Colonic mucosa (tissue), 4 donors: ENCODE measurements at regions not wholly inside any gene's neighbourhood (a gene's known extent, or its start where the extent isn't known, plus 50 kb on each side); places are given as distances from the start of the nearest gene placed in this dataset.

ENCODE experiments used
- DNase-seq: peaks from one replicate; pipeline ENCODE4 v3.0.0-alpha.2; 2020
- H3K27ac ChIP-seq: fragments of 200-600 bp; one replicate; pipeline ENCODE4 v1.8.0; 2021
- H3K27me3 ChIP-seq: fragments of 200-600 bp; one replicate; pipeline ENCODE4 v1.8.0; 2021
- H3K36me3 ChIP-seq: fragments of 200-600 bp; one replicate; pipeline ENCODE4 v1.8.0; 2021
- H3K4me1 ChIP-seq: fragments of 200-600 bp; one replicate; pipeline ENCODE4 v1.8.0; 2021; ENCODE audit warnings: mild to moderate bottlenecking
- H3K4me3 ChIP-seq: fragments of 200-600 bp; one replicate; pipeline ENCODE4 v1.8.0; 2021
- H3K9ac ChIP-seq, 2 donors: one replicate each; pipeline ENCODE4 v1.7.0; 2013; ENCODE audit warnings: control low read depth in 2 of 2, low read depth in 2 of 2, low read length in 2 of 2
- H3K9me3 ChIP-seq: fragments of 200-600 bp; one replicate; pipeline ENCODE4 v1.8.0; 2021
- intact Hi-C: fragments of 100-400 bp; cut with DNase I; formaldehyde crosslinking; loops from one replicate; pipeline ENCODE4 v1.14.1; 2022
- TF ChIP-seq, protein P1 (sequence below): fragments of 200-600 bp; IDR thresholded peaks from one replicate; pipeline ENCODE4 v1.8.0; 2022; ENCODE audit warnings: antibody characterized with exemption, mild to moderate bottlenecking
- donor health status: healthy.
- donor health status: DM: no; HTN: no; CAD: no.
- donor health status: DM: no; HTN: no; CAD: no.

DNA sequence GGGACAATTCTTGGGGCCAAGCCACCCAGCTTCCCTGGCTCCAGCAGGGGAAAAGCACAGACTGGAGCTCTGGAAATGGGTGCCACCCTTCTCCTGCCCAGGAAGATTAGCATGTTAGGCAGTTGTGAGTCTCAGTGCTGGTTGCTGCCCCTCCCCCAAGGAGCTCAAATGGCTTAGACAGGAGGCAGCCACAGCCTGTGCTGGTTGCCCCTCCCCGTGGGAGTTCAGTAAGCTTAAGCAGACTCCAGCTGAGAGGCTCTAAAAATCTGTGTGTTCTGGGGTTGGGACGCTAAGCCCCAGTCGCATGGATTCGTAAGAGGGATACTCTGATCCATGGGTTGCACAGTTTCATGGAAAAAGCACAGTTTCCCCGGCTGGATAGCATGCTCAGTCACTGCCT is 92.7 kb upstream of the NDST3 start:
- intact Hi-C loops: no loop called here
- Histone ChIP-seq H3K4me1 (no peaks in the 10 kb centered on the region), H3K27ac (no peak overlapping the region), H3K36me3 (no peaks in the 10 kb centered on the region), H3K27me3 (no peaks in the 10 kb centered on the region), H3K9ac (no peak overlapping the region), H3K9me3 (no peaks in the 10 kb centered on the region), H3K4me3 (no peak overlapping the region)
- TF ChIP-seq, protein P1, sequence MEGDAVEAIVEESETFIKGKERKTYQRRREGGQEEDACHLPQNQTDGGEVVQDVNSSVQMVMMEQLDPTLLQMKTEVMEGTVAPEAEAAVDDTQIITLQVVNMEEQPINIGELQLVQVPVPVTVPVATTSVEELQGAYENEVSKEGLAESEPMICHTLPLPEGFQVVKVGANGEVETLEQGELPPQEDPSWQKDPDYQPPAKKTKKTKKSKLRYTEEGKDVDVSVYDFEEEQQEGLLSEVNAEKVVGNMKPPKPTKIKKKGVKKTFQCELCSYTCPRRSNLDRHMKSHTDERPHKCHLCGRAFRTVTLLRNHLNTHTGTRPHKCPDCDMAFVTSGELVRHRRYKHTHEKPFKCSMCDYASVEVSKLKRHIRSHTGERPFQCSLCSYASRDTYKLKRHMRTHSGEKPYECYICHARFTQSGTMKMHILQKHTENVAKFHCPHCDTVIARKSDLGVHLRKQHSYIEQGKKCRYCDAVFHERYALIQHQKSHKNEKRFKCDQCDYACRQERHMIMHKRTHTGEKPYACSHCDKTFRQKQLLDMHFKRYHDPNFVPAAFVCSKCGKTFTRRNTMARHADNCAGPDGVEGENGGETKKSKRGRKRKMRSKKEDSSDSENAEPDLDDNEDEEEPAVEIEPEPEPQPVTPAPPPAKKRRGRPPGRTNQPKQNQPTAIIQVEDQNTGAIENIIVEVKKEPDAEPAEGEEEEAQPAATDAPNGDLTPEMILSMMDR: no peak
- DNase-seq: no peak

DNA sequence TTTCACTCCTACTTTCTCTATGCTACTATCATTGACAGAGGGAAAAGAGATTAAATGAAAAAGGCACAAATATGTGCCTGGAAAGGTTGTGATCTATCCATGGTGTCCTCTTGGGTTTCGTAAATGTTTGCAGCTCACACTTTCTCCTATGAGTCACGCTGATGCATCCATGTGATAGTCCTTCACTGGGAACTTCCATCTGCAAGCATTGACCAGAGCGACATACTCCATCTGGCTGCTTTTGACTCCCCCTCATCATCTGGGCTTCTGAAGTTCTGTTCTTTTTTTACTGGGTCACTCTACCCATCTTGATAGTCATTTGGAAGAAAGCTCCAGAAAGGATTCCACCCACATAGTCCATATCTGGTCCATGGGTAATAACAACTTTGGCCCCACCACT is 84.7 kb upstream of the NDST3 start:
- DNase-seq: no peak
- TF ChIP-seq, protein P1: no peak
- H3K9ac ChIP-seq: no peak overlapping the region
- H3K36me3 ChIP-seq: no peaks in the 10 kb centered on the region
- no peaks in the 10 kb centered on the region for H3K4me1 ChIP-seq
- no peaks in the 10 kb centered on the region for H3K27me3 ChIP-seq
- no peak overlapping the region for H3K4me3 ChIP-seq
- intact Hi-C loops: no loop called here
- H3K27ac ChIP-seq: no peak overlapping the region
- H3K9me3 ChIP-seq: no peaks in the 10 kb centered on the region

DNA sequence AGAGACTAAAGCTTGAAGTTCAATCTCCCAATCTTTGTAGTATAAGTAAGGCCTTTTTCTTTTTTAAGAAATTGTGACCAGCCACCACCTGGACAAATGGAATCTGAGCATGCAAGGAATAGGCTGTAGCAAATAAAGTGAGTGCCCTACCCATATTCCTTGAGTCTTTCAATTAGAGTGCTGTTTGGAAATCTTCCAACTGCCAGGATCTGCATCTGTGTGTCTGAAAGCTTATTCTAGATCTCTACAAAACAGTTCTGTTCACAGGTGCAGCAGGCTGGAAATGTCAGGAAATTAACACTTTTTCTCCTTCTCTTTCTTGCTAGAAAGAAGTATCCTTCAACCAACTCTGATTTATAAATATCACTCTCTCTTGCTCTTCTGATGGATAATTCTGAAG is 76.7 kb upstream of the NDST3 start:
- Histone ChIP-seq H3K27me3 (no peaks in the 10 kb centered on the region), H3K27ac (no peak overlapping the region), H3K4me3 (no peak overlapping the region), H3K36me3 (no peaks in the 10 kb centered on the region), H3K9me3 (no peaks in the 10 kb centered on the region), H3K4me1 (no peaks in the 10 kb centered on the region), H3K9ac (no peak overlapping the region)
- intact Hi-C loops: no loop called here
- DNase-seq: no peak
- TF ChIP-seq, protein P1: no peak

DNA sequence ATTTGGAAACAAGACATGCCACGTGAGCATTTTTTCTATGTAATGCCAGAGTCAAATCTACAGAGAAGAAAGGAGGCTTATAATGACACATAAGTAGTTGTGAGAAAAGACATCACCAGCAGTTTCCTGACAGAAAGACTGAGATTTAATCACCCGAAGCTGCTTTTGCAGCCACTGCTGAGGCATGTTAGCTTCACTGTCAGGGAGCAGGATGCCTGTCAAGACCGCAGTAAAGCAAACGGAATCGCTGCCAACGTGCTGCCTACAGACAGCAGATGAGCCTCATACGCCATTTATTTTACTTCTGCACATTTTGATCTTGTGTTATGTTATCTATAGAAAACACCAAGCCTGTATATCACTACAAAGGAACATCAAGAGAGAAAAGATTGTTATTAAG is 68.7 kb upstream of the NDST3 start:
- H3K27me3 ChIP-seq: no peaks in the 10 kb centered on the region
- H3K27ac ChIP-seq: no peak overlapping the region
- H3K9ac ChIP-seq: no peak overlapping the region
- no peaks in the 10 kb centered on the region for H3K36me3 ChIP-seq
- H3K4me3 ChIP-seq: no peak overlapping the region
- H3K9me3 ChIP-seq: no peaks in the 10 kb centered on the region
- TF ChIP-seq, protein P1: no peak
- no peak for DNase-seq
- no peaks in the 10 kb centered on the region for H3K4me1 ChIP-seq
- intact Hi-C loops: no loop called here

DNA sequence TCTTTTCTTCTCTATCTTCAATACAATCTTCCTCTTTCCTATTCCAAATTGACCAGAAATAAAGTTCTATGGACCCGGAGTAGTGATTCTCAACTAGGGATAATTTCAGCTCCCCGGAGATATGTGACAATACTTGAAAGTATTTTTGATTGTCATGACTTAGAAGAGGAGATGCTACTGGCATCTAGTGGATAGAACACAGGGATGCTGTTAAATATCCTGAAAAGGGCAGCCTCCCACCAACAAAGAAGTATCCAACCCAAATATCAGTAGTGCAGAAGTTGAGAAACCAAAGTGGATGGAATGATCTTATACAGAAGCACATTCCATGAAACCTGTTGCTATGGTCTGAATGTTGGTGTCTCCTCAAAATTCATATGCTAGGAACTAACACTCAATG is 65.7 kb upstream of the NDST3 start:
- intact Hi-C loops: no loop called here
- H3K27ac ChIP-seq: no peak overlapping the region
- H3K36me3 ChIP-seq: no peaks in the 10 kb centered on the region
- no peaks in the 10 kb centered on the region for H3K4me1 ChIP-seq
- TF ChIP-seq, protein P1: no peak
- no peak for DNase-seq
- H3K9me3 ChIP-seq: no peaks in the 10 kb centered on the region
- no peaks in the 10 kb centered on the region for H3K27me3 ChIP-seq
- no peak overlapping the region for H3K9ac ChIP-seq
- H3K4me3 ChIP-seq: no peak overlapping the region

DNA sequence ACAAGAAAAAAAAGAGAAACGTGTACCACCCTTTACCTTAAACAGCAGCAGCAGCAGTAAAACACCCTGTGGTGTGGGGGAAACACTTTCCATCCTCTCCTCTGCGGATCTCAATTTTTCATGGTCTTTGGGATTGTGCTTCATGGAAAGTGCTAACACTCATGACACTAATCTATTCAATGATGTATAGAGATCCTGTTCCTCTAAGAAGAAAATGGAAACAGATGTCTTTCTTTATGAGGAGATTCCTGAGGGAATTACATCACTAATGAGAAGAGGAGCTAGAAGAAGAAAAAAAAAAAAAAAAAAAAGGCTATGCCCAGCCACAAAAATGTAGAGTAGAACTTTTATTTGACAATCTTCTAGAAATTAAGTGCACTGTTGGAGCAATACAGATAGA is 62.9 kb upstream of the NDST3 start:
- TF ChIP-seq, protein P1: no peak
- Histone ChIP-seq H3K27me3 (no peaks in the 10 kb centered on the region), H3K27ac (no peak overlapping the region), H3K4me1 (no peaks in the 10 kb centered on the region), H3K36me3 (no peaks in the 10 kb centered on the region), H3K9me3 (no peaks in the 10 kb centered on the region), H3K4me3 (no peak overlapping the region), H3K9ac (no peak overlapping the region)
- no peak for DNase-seq
- intact Hi-C loops: no loop called here
